Subcutaneous abdominal adipose tissue (tissue), 5 donors: ENCODE measurements at regions not wholly inside any gene's neighbourhood (a gene's known extent, or its start where the extent isn't known, plus 50 kb on each side); places are given as distances from the start of the nearest gene placed in this dataset.
"Not testable (repeated sequence)": the region's sequence is repeated elsewhere in the genome, so short reads cannot be mapped to it uniquely, and the experiment has no call there.

ENCODE experiments used
- H3K27ac ChIP-seq: one replicate; pipeline ENCODE4 v1.7.0; 2013; ENCODE audit warnings: low read depth, mild to moderate bottlenecking, inconsistent platforms, low read length, moderate library complexity
- H3K27me3 ChIP-seq, 5 donors: one replicate each; pipeline ENCODE4 v1.7.0; 2013; ENCODE audit warnings: low read length in 5 of 5, inconsistent platforms in 1 of 5; ENCODE audit not compliant: control insufficient read depth in 5 of 5, insufficient read depth in 4 of 5
- H3K36me3 ChIP-seq, 5 donors: one replicate each; pipeline ENCODE4 v1.7.0; 2013; ENCODE audit warnings: low read length in 5 of 5; ENCODE audit not compliant: control insufficient read depth in 5 of 5, insufficient read depth in 5 of 5
- H3K4me1 ChIP-seq, 5 donors: one replicate each; pipeline ENCODE4 v1.7.0; 2013; ENCODE audit warnings: low read length in 5 of 5, mild to moderate bottlenecking in 3 of 5, moderate library complexity in 1 of 5; ENCODE audit not compliant: control insufficient read depth in 5 of 5, insufficient read depth in 5 of 5
- H3K4me3 ChIP-seq, 5 donors: one replicate each; pipeline ENCODE4 v1.7.0; 2013; ENCODE audit warnings: low read length in 5 of 5, low read depth in 1 of 5
- H3K9ac ChIP-seq, 5 donors: one replicate each; pipeline ENCODE4 v1.7.0; 2013; ENCODE audit warnings: low read length in 5 of 5, mild to moderate bottlenecking in 4 of 5, moderate library complexity in 3 of 5
- H3K9me3 ChIP-seq, 5 donors: one replicate each; pipeline ENCODE4 v1.7.0; 2013; ENCODE audit warnings: low read length in 5 of 5; ENCODE audit not compliant: control insufficient read depth in 5 of 5
- donor health status: healthy.
- donor health status: healthy.
- donor health status: healthy.
- donor health status: healthy.
- donor health status: healthy.

DNA sequence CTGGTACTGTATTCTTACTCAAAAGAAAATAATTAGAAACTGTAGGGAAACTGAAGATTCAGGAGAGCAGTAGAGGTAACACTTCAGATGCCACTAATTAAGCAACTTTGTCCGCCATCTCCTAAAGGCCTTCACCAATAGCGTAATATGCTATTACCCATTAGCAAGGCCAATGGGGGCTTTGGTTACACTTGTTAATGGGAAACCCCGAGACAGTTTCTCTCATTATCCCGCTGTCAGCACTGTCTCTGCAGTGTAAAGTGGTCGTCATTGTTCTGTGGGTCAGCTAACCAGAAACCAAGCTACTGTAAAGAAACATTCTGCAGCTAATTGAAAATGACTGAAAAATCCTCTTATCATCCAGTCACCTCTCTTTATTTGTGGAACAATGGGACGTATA, 468.0 kb upstream of the POU3F2 start:
- Histone ChIP-seq H3K4me3 (no peak overlapping the region), H3K36me3 (no peaks in the 10 kb centered on the region), H3K27me3 (no peaks in the 10 kb centered on the region), H3K9ac (no peak overlapping the region), H3K4me1 (no peaks in the 10 kb centered on the region), H3K27ac (no peak overlapping the region), H3K9me3 (no peaks in the 10 kb centered on the region)

DNA sequence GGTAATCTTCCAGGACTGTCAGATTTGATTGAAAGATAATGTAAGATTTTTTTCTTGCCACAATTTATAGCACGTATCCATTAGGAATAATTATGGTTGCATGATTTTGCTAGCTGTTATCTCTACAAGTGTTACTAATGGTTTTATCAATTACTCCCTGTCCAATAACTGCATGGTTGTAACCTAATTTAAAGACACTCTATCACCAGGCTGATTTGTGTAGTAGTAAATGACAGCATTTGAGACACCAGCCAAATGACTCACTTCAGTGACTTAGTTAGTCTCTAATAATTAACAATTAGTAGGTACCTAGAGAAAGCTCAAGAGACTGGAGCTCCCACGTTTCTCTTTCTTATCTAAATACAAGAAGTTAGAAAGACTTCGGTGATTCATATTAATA, 453.8 kb upstream of the POU3F2 start:
- H3K27ac ChIP-seq = no peak overlapping the region
- no peaks in the 10 kb centered on the region for H3K36me3 ChIP-seq
- no peaks in the 10 kb centered on the region for H3K4me1 ChIP-seq
- no peaks in the 10 kb centered on the region for H3K27me3 ChIP-seq
- H3K9ac ChIP-seq = no peak overlapping the region
- no peak overlapping the region for H3K4me3 ChIP-seq
- H3K9me3 ChIP-seq = peaks cover 0 to 3% (median 0%) of the 10 kb centered on the region in 5 donors

DNA sequence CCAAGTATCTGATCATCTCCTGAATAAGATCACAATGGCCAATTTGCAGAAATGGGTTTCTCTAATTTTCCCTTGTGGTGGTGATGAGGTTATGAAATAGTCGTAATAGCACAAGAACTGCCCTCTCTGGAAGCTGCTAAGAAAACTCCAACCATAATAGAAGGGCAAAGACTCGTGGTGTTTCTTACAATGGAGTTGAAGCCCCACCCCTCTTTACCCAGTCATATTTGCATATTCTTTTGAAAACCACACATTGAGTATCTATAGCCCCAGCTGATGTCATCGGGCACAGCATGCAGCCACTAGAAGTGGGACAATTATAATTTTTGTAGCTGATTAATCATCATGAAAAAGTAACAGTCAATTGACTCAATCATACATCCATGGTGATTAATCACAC, 452.1 kb upstream of the POU3F2 start:
- Histone ChIP-seq H3K9me3 (peaks cover 0 to 3% (median 0%) of the 10 kb centered on the region in 5 donors), H3K4me3 (no peak overlapping the region), H3K36me3 (no peaks in the 10 kb centered on the region), H3K27ac (no peak overlapping the region), H3K4me1 (no peaks in the 10 kb centered on the region), H3K27me3 (no peaks in the 10 kb centered on the region), H3K9ac (no peak overlapping the region)

DNA sequence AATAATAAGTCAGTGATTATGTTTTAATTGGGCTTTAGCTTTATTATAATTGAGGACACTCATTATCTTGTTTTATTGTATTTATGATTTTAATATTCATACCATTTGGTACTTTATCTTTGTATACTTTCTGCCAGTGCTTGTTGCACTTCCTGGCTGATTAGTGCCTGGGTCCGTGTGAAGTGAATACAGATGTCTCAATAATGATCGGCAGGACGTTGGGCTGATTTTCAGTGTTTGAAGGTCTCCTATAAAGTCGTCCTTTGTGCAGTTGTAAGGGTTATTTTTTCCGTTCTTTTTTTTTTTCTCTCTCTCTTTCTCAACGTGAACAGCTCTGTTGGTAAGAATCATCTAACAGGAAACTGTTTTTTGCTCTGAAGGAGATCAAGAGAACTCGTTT, 450.0 kb upstream of the POU3F2 start:
- peaks cover 0 to 2% (median 0%) of the 10 kb centered on the region in 5 donors for H3K9me3 ChIP-seq
- H3K27ac ChIP-seq = no peak overlapping the region
- no peak overlapping the region for H3K9ac ChIP-seq
- no peaks in the 10 kb centered on the region for H3K36me3 ChIP-seq
- H3K27me3 ChIP-seq = no peaks in the 10 kb centered on the region
- no peaks in the 10 kb centered on the region for H3K4me1 ChIP-seq
- H3K4me3 ChIP-seq = no peak overlapping the region

DNA sequence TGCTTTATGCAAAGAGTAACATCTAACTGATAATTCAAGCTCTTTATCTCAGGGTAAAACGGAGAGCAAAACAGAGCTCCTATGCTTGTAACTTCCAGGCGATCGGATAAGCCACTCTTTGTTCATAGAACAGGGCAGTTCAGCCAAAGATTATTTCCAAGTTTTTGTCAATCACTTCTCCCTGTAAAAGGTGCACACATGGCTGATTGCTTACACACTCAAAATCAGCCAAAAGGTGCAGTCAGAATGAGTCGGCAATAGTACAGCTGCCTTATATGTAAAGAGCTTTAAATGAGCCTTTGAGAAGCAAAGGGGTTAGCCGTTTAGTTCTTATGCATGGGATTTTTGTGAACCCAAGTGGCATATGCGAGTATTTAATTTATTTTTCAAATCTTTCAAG, 449.6 kb upstream of the POU3F2 start:
- H3K27me3 ChIP-seq = no peaks in the 10 kb centered on the region
- H3K27ac ChIP-seq = no peak overlapping the region
- no peak overlapping the region for H3K4me3 ChIP-seq
- no peaks in the 10 kb centered on the region for H3K36me3 ChIP-seq
- H3K4me1 ChIP-seq = no peaks in the 10 kb centered on the region
- H3K9me3 ChIP-seq = peaks cover 0 to 2% (median 0%) of the 10 kb centered on the region in 5 donors
- H3K9ac ChIP-seq = no peak overlapping the region

DNA sequence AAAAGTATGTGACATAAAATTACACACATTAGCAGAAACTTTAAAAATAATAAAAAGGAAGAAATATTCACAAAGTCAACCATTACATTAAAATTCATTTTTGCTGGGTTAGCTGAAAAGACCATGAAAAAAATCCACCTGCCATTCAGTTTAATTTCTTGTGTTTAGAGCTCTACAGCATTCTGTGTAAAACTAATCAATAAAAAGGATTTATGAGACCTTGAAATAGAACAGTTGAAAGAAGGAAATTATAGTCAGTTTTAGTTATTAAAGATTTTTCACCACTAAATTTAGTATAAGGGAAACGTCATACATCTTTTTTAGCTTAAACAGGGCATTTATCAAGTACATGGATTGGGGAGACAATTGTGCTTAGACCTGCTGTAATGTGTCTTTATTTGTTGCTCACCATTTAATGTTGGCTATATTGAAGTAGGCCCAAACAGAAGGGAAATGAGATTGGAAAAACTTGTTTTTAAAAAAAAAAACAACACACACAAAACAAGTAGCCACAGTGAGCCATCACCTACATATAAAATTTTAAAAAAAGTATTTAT, 438.7 kb upstream of the POU3F2 start:
- no peak overlapping the region for H3K4me3 ChIP-seq
- no peaks in the 10 kb centered on the region for H3K4me1 ChIP-seq
- no peaks in the 10 kb centered on the region for H3K9me3 ChIP-seq
- H3K27ac ChIP-seq = no peak overlapping the region
- H3K9ac ChIP-seq = no peak overlapping the region
- H3K36me3 ChIP-seq = no peaks in the 10 kb centered on the region
- no peaks in the 10 kb centered on the region for H3K27me3 ChIP-seq

DNA sequence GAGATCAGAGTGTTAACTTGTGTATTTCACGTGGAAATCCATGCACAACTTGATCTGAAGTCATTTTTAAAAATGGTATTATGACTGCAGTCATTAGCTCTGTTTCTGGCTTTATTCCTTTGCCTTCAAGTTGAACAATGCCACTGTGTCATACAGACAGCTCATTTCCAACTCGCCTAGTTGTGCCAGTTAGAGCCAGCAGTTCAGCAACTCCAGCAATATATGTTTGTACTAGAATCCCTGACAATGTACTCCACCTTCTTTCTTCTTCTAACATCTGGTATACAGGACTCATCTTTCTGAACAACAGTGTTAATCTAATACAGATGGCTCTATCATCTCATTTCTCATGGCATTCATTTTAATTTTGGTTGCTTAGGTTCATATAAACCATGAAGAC, 418.3 kb upstream of the POU3F2 start:
- no peaks in the 10 kb centered on the region for H3K36me3 ChIP-seq
- H3K4me1 ChIP-seq = no peaks in the 10 kb centered on the region
- H3K27ac ChIP-seq = no peak overlapping the region
- H3K9me3 ChIP-seq = peaks cover 0 to 2% (median 0%) of the 10 kb centered on the region in 5 donors
- H3K4me3 ChIP-seq = no peak overlapping the region
- H3K27me3 ChIP-seq = no peaks in the 10 kb centered on the region
- H3K9ac ChIP-seq = no peak overlapping the region

DNA sequence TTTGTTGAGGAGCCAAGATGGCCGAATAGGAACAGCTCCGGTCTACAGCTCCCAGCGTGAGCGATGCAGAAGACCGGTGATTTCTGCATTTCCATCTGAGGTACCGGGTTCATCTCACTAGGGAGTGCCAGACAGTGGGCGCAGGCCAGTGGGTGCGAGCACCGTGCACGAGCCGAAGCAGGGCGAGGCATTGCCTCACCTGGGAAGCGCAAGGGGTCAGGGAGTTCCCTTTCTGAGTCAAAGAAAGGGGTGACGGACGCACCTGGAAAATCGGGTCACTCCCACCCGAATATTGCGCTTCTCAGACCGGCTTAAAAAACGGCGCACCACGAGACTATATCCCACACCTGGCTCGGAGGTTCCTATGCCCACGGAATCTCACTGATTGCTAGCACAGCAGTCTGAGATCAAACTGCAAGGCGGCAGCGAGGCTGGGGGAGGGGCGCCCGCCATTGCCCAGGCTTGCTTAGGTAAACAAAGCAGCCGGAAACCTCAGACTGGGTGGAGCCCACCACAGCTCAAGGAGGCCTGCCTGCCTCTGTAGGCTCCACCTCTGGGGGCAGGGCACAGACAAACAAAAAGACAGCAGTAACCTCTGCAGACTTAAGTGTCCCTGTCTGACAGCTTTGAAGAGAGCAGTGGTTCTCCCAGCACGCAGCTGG, 417.7 kb upstream of the POU3F2 start:
- not testable (repeated sequence) for H3K27ac ChIP-seq, H3K9ac ChIP-seq, H3K27me3 ChIP-seq, H3K4me1 ChIP-seq, H3K36me3 ChIP-seq, H3K9me3 ChIP-seq, H3K4me3 ChIP-seq

DNA sequence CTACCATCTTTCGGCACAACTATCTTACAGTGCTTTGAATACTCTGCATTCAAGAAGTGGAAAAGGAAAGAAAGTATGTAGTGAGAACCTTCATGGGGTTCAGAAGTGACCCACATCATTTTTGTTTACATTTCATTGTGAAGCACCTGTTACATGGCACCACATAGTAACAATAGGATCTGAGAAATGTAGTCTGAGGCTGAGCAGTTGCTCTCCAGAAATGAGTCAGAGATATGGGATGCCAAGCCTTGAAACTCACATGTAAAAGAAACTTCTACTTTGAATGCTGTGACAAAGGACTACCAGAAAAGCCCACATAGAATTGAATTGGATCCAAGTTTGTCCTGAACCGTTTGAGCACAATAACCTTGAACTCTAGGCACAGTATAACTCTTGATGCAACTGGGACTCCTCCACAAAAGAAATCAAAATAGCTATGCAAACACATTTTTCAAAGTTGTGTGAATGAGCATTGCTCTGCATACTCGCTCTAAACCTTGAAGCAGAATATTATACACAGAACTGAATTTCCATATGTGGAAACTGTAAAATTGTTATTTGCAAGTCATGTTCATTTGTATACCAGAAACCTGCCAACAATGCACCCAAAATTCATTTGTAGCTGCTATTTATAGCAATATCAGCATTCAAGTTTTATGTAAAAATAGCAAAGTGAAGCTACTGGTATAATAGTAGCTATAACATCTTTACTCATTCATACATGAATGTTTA, 400.9 kb upstream of the POU3F2 start:
- Histone ChIP-seq H3K9me3 (peaks cover 0 to 3% (median 0%) of the 10 kb centered on the region in 5 donors), H3K36me3 (no peaks in the 10 kb centered on the region), H3K4me3 (no peak overlapping the region), H3K4me1 (no peaks in the 10 kb centered on the region), H3K9ac (no peak overlapping the region), H3K27me3 (no peaks in the 10 kb centered on the region), H3K27ac (no peak overlapping the region)

DNA sequence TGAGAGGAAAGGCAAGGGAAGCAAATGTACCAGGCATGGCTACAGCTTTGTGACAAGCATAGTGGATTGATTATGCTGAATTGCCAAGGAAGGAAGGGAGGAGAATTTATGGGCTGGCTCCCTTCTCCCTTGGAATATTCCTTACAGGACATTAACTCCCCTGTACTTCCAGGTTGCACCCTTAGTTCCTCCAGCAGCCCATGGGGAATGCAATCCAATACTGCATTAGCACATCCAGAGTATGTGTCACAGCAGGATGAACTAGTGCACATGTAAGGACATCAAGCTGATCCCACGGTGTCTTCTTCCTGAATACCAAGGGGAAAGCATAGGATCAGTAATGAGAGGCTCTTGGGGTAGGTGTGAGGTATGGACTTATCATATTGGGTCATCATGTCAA, 390.7 kb upstream of the POU3F2 start:
- Histone ChIP-seq H3K4me1 (no peaks in the 10 kb centered on the region), H3K4me3 (no peak overlapping the region), H3K27ac (no peak overlapping the region), H3K36me3 (no peaks in the 10 kb centered on the region), H3K9ac (no peak overlapping the region), H3K27me3 (no peaks in the 10 kb centered on the region), H3K9me3 (no peaks in the 10 kb centered on the region)
